Esophagus muscularis mucosa (tissue), 4 donors: ENCODE measurements at regions not wholly inside any gene's neighbourhood (a gene's known extent, or its start where the extent isn't known, plus 50 kb on each side); places are given as distances from the start of the nearest gene placed in this dataset.
A peak's percentile ranks its signal among the peaks of the same experiment; 100 is the strongest.

Experiments
- DNase-seq: peaks from one replicate; pipeline ENCODE4 v3.0.0-alpha.2; 2017; ENCODE audit errors: extremely low spot score
- H3K27ac ChIP-seq, 4 donors: fragments of 200-600 bp; sonication (generic); replicated peaks in 1 of 4; 1 replicate in 3 of 4; 2 replicates in 1 of 4; pipeline ENCODE4 v1.5.1; 2016 to 2019; ENCODE audit warnings: mild to moderate bottlenecking in 1 of 4
- H3K27me3 ChIP-seq, 4 donors: fragments of 200-600 bp; sonication (generic); one replicate each; pipeline versions ENCODE4 v1.5.1 to v1.6.0; 2016 to 2019
- H3K36me3 ChIP-seq, 4 donors: fragments of 200-600 bp; sonication (generic); one replicate each; pipeline ENCODE4 v1.5.1; 2016 to 2019
- H3K4me1 ChIP-seq, 4 donors: fragments of 200-600 bp; sonication (generic); one replicate each; pipeline ENCODE4 v1.5.1; 2016 to 2019
- H3K4me3 ChIP-seq, 4 donors: fragments of 200-600 bp; sonication (generic); 1 replicate in 2 of 4; 2 replicates in 2 of 4; pipeline ENCODE4 v1.5.1; 2016 to 2019; ENCODE audit warnings: mild to moderate bottlenecking in 4 of 4, moderate library complexity in 1 of 4
- H3K9me3 ChIP-seq, 4 donors: fragments of 200-600 bp; sonication (generic); 1 replicate in 3 of 4; 2 replicates in 1 of 4; pipeline ENCODE4 v1.5.1; 2016 to 2019
- EP300 ChIP-seq: sonication (generic); formaldehyde crosslinking; IDR thresholded peaks from one replicate; pipeline ENCODE4 v1.6.1; 2017; ENCODE audit warnings: antibody characterized with exemption
- POLR2A ChIP-seq: fragments of 450-650 bp; IDR thresholded peaks from one replicate; pipeline ENCODE4 v1.6.1; 2017; ENCODE audit warnings: antibody characterized with exemption, moderate library complexity, mild to moderate bottlenecking, low read depth
- POLR2AphosphoS5 ChIP-seq, 2 donors: sonication (generic); formaldehyde crosslinking; IDR thresholded peaks; one replicate each; pipeline ENCODE4 v1.6.1; 2017; ENCODE audit warnings: antibody characterized with exemption in 2 of 2
- WGBS: methylation state at CpG from one replicate; pipeline ENCODE4 v1.1.5; 2018; 5-methylcytosine and 5-hydroxymethylcytosine counted together
- intact Hi-C: fragments of 100-400 bp; cut with DNase I; formaldehyde crosslinking; loops from one replicate; pipeline ENCODE4 v1.15.1; 2023
- TF ChIP-seq, protein P1 (sequence below), 3 experiments: fragments of 200-600 bp in 2 of 3; fragments of 450-650 bp in 1 of 3; sonication (generic) in 2 of 3; IDR thresholded peaks; one replicate each; pipeline ENCODE4 v1.5.1; 2017 to 2019; ENCODE audit warnings: antibody characterized with exemption in 3 of 3, mild to moderate bottlenecking in 2 of 3, moderate library complexity in 1 of 3

GRCh38 chr12:20120403-20120725 lies 248.0 kb upstream of the PDE3A start:
- H3K9me3 ChIP-seq, result peaks cover 0 to 9% (median 4%) of the 10 kb centered on the region in 4 donors
- H3K27me3 ChIP-seq, result no peaks in the 10 kb centered on the region
- no peak overlapping the region for H3K27ac ChIP-seq
- peaks cover 4 to 14% (median 11%) of the 10 kb centered on the region in 4 donors for H3K4me1 ChIP-seq
- intact Hi-C loops, result no loop called here
- H3K36me3 ChIP-seq, result no peaks in the 10 kb centered on the region
- DNase-seq, result no peak
- H3K4me3 ChIP-seq, result no peak overlapping the region
- TF ChIP-seq EP300 (no peak), POLR2A (no peak), POLR2AphosphoS5 (IDR thresholded peaks at IDR 0.05) (no peak)
- TF ChIP-seq, protein P1, sequence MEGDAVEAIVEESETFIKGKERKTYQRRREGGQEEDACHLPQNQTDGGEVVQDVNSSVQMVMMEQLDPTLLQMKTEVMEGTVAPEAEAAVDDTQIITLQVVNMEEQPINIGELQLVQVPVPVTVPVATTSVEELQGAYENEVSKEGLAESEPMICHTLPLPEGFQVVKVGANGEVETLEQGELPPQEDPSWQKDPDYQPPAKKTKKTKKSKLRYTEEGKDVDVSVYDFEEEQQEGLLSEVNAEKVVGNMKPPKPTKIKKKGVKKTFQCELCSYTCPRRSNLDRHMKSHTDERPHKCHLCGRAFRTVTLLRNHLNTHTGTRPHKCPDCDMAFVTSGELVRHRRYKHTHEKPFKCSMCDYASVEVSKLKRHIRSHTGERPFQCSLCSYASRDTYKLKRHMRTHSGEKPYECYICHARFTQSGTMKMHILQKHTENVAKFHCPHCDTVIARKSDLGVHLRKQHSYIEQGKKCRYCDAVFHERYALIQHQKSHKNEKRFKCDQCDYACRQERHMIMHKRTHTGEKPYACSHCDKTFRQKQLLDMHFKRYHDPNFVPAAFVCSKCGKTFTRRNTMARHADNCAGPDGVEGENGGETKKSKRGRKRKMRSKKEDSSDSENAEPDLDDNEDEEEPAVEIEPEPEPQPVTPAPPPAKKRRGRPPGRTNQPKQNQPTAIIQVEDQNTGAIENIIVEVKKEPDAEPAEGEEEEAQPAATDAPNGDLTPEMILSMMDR (IDR thresholded peaks at IDR 0.05), result no peak

DNA sequence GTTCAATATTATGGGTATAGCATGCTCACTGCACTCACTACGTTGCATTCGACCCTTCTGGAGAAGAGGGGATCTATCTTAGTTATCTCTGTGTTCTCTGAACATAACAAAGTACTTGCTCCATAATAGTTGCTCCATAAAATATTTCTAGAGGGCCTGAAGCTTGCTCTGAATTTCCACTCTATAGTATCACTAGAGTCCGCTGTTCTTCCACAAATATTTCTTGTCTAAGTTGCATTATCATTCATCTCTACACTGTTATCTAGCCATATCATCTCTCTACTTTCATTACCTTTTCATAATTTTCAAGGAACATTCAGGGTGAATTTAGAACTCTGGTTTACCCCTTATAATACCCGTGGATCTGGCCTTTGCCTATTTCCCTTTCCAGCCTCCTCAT lies 246.1 kb upstream of the PDE3A start:
- H3K36me3 ChIP-seq, result no peaks in the 10 kb centered on the region
- no peaks in the 10 kb centered on the region for H3K27me3 ChIP-seq
- H3K4me3 ChIP-seq, result no peak overlapping the region
- H3K27ac ChIP-seq, result no peak overlapping the region
- intact Hi-C loops, result no loop called here
- no peaks in the 10 kb centered on the region for H3K9me3 ChIP-seq
- no peak for TF ChIP-seq EP300
- TF ChIP-seq POLR2A, result no peak
- TF ChIP-seq POLR2AphosphoS5 (IDR thresholded peaks at IDR 0.05), result no peak
- TF ChIP-seq, protein P1 (IDR thresholded peaks at IDR 0.05), result no peak
- WGBS, result 81% methylated on average over 4 of the region's 4 CpGs
- H3K4me1 ChIP-seq, result peaks cover 4 to 25% (median 15%) of the 10 kb centered on the region in 4 donors
- DNase-seq, result no peak

GRCh38 chr12:20123465-20123864 lies 244.9 kb upstream of the PDE3A start:
- intact Hi-C loops, result no loop called here
- Histone ChIP-seq H3K4me3 (no peak overlapping the region), H3K9me3 (no peaks in the 10 kb centered on the region), H3K27me3 (no peaks in the 10 kb centered on the region), H3K4me1 (peaks cover 4 to 25% (median 15%) of the 10 kb centered on the region in 4 donors), H3K36me3 (no peaks in the 10 kb centered on the region), H3K27ac (no peak overlapping the region)
- DNase-seq, result no peak
- WGBS, result 90% methylated on average over 4 of the region's 4 CpGs
- TF ChIP-seq POLR2A, result no peak
- no peak for TF ChIP-seq EP300
- no peak for TF ChIP-seq POLR2AphosphoS5 (IDR thresholded peaks at IDR 0.05)
- TF ChIP-seq, protein P1 (IDR thresholded peaks at IDR 0.05), result no peak

- Histone ChIP-seq H3K4me1 (peaks cover 4 to 25% (median 11%) of the 10 kb centered on the region in 4 donors), H3K9me3 (no peaks in the 10 kb centered on the region), H3K27me3 (no peaks in the 10 kb centered on the region), H3K27ac (peak overlapping the region in 1 of 4 donors; percentile 2), H3K36me3 (no peaks in the 10 kb centered on the region), H3K4me3 (no peak overlapping the region)
- TF ChIP-seq EP300, result no peak
- no peak for TF ChIP-seq POLR2A
- TF ChIP-seq, protein P1 (IDR thresholded peaks at IDR 0.05), result no peak
- no peak for TF ChIP-seq POLR2AphosphoS5 (IDR thresholded peaks at IDR 0.05)
- WGBS, result 47% methylated on average over 2 of the region's 2 CpGs
- no peak for DNase-seq
- intact Hi-C loops, result no loop called here
Observed at GRCh38 chr12:20125276-20125798, 243.0 kb upstream of the PDE3A start.

DNA sequence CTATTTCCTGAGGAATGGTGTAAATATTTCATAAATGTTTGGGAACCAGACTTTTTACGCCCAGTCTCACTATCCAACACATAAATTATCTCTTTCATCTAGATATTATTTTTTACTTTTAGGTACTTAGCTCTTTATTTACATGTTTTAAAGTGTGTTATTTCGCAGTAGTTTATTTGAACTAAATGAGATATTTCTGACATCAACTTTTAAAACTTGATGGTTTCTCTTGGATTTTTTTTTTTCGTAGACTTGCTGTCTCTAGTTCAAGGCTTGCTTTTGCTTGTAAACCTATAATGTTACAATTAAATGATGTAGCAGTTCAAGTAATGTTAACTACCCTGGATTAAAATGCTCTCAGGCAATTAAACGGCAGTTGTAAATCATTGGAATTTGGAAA lies 241.7 kb upstream of the PDE3A start:
- no peak overlapping the region for H3K4me3 ChIP-seq
- no peak overlapping the region for H3K27ac ChIP-seq
- intact Hi-C loops, result no loop called here
- no peaks in the 10 kb centered on the region for H3K9me3 ChIP-seq
- H3K36me3 ChIP-seq, result no peaks in the 10 kb centered on the region
- TF ChIP-seq, protein P1 (IDR thresholded peaks at IDR 0.05), result no peak
- TF ChIP-seq POLR2A (no peak), POLR2AphosphoS5 (IDR thresholded peaks at IDR 0.05) (no peak), EP300 (no peak)
- 78% methylated on average over 4 of the region's 4 CpGs for WGBS
- H3K27me3 ChIP-seq, result no peaks in the 10 kb centered on the region
- no peak for DNase-seq
- H3K4me1 ChIP-seq, result peaks cover 4 to 25% (median 11%) of the 10 kb centered on the region in 4 donors
